HCT116 (cell line): ENCODE measurements at regions not wholly inside any gene's neighbourhood (a gene's known extent, or its start where the extent isn't known, plus 50 kb on each side); places are given as distances from the start of the nearest gene placed in this dataset.

Experiments
- CEBPB ChIP-seq: IDR thresholded peaks from 2 replicates; pipeline ENCODE4 v1.6.1; 2012; ENCODE audit warnings: low read depth
- EGR1 ChIP-seq: IDR thresholded peaks from 2 replicates; pipeline ENCODE4 v1.6.1; 2012; ENCODE audit warnings: low read depth
- EZH2 ChIP-seq: fragments of 200-600 bp; sonication (generic); IDR thresholded peaks from 2 replicates; pipeline ENCODE4 v1.6.1; 2017; ENCODE audit warnings: antibody characterized with exemption, mixed run types
- FOSL1 ChIP-seq: IDR thresholded peaks from 2 replicates; pipeline ENCODE4 v1.6.1; 2012; ENCODE audit warnings: low read depth
- JUND ChIP-seq: IDR thresholded peaks from 2 replicates; pipeline ENCODE4 v1.6.1; 2012
- POLR2A ChIP-seq: IDR thresholded peaks from 2 replicates; pipeline ENCODE4 v1.7.0; 2011; ENCODE audit warnings: borderline replicate concordance; ENCODE audit not compliant: insufficient read depth, insufficient read length; ENCODE audit errors: extremely low read depth
- SRF ChIP-seq: IDR thresholded peaks from 2 replicates; pipeline ENCODE4 v1.6.1; 2012; ENCODE audit warnings: low read depth
- ZFX ChIP-seq: fragments of 450-650 bp; IDR thresholded peaks from 2 replicates; pipeline ENCODE4 v1.6.1; 2017
- ZNF274 ChIP-seq: fragments of 200-500 bp; sonication (Bioruptor generic); IDR thresholded peaks from 2 replicates; pipeline ENCODE4 v1.6.1; 2014; ENCODE audit warnings: mild to moderate bottlenecking, low read depth, low read length, inconsistent platforms
- TF ChIP-seq, protein P1 (sequence below), 3 experiments: fragments of 200-600 bp in 1 of 3; sonication (generic) in 1 of 3; IDR thresholded peaks in 2 of 3; conservative IDR thresholded peaks in 1 of 3; 2 replicates each; pipeline ENCODE4 v1.5.1; 2012 to 2017; ENCODE audit warnings: low read depth in 2 of 3, low read length in 2 of 3, antibody characterized with exemption in 1 of 3, borderline replicate concordance in 1 of 3, control low read depth in 1 of 3, mild to moderate bottlenecking in 1 of 3, mixed read lengths in 1 of 3, mixed run types in 1 of 3, moderate library complexity in 1 of 3; ENCODE audit not compliant: insufficient read depth in 1 of 3
- TF ChIP-seq, protein P2 (sequence below): IDR thresholded peaks from 2 replicates; pipeline ENCODE4 v1.6.1; 2012
- TF ChIP-seq, protein P3 (sequence below): IDR thresholded peaks from 2 replicates; pipeline ENCODE4 v1.6.1; 2012
- TF ChIP-seq, protein P4 (sequence below): IDR thresholded peaks from 2 replicates; pipeline ENCODE4 v1.6.1; 2011; ENCODE audit warnings: mild to moderate bottlenecking, low read length, moderate library complexity; ENCODE audit not compliant: insufficient replicate concordance; ENCODE audit errors: extremely low read depth
- TF ChIP-seq, protein P5 (sequence below): IDR thresholded peaks from 2 replicates; pipeline ENCODE4 v1.6.1; 2012; ENCODE audit warnings: low read depth

DNA sequence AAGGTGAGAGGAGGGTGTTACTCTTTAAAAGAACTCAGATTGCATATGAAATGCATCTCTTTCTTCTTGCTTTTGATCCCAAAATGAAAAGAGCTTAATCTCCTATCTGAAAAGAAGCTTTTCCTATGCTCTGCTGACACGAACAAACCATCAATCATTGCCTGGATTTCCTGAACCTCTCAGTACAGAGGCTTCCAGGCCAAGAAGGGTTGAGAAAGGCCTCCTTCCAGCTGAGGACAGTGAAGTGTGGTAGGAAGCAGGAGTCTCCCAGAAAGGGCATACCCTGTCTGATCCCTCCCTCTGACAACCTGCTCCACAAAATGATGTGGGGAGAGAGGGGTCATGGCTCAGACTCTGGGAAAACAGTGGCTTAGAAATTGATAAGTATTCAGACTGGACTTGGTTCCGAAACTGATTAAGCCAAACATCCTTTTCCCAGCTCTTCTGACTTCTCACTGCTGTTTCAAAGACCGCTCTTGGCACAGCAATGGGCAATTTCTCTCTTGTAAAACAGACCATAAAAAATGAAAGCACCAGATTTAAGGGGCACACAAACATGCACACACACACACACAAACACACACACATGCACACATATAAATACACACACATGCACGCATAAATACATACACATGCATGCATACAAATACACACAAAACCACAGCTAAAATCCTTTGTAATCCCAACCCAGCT is 310.3 kb downstream of the SIPA1L2 start:
- TF ChIP-seq, protein P1, sequence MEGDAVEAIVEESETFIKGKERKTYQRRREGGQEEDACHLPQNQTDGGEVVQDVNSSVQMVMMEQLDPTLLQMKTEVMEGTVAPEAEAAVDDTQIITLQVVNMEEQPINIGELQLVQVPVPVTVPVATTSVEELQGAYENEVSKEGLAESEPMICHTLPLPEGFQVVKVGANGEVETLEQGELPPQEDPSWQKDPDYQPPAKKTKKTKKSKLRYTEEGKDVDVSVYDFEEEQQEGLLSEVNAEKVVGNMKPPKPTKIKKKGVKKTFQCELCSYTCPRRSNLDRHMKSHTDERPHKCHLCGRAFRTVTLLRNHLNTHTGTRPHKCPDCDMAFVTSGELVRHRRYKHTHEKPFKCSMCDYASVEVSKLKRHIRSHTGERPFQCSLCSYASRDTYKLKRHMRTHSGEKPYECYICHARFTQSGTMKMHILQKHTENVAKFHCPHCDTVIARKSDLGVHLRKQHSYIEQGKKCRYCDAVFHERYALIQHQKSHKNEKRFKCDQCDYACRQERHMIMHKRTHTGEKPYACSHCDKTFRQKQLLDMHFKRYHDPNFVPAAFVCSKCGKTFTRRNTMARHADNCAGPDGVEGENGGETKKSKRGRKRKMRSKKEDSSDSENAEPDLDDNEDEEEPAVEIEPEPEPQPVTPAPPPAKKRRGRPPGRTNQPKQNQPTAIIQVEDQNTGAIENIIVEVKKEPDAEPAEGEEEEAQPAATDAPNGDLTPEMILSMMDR (IDR thresholded peaks at IDR 0.05 in 2 of 3, conservative IDR thresholded peaks at IDR 0.05 in 1 of 3; ENCODE audit: borderline replicate concordance in 1 of 3, insufficient read depth in 1 of 3, low read depth in 2 of 3, low read length in 2 of 3) = no peak
- TF ChIP-seq ZFX (no peak), EGR1 (no peak), EZH2 (no peak), POLR2A (no peak), ZNF274 (no peak), JUND (no peak), CEBPB (no peak), FOSL1 (no peak), SRF (no peak)
- TF ChIP-seq, protein P2, sequence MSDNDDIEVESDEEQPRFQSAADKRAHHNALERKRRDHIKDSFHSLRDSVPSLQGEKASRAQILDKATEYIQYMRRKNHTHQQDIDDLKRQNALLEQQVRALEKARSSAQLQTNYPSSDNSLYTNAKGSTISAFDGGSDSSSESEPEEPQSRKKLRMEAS = no peak
- TF ChIP-seq, protein P3, sequence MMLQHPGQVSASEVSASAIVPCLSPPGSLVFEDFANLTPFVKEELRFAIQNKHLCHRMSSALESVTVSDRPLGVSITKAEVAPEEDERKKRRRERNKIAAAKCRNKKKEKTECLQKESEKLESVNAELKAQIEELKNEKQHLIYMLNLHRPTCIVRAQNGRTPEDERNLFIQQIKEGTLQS = no peak
- TF ChIP-seq, protein P4, sequence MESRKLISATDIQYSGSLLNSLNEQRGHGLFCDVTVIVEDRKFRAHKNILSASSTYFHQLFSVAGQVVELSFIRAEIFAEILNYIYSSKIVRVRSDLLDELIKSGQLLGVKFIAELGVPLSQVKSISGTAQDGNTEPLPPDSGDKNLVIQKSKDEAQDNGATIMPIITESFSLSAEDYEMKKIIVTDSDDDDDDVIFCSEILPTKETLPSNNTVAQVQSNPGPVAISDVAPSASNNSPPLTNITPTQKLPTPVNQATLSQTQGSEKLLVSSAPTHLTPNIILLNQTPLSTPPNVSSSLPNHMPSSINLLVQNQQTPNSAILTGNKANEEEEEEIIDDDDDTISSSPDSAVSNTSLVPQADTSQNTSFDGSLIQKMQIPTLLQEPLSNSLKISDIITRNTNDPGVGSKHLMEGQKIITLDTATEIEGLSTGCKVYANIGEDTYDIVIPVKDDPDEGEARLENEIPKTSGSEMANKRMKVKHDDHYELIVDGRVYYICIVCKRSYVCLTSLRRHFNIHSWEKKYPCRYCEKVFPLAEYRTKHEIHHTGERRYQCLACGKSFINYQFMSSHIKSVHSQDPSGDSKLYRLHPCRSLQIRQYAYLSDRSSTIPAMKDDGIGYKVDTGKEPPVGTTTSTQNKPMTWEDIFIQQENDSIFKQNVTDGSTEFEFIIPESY = no peak
- TF ChIP-seq, protein P5, sequence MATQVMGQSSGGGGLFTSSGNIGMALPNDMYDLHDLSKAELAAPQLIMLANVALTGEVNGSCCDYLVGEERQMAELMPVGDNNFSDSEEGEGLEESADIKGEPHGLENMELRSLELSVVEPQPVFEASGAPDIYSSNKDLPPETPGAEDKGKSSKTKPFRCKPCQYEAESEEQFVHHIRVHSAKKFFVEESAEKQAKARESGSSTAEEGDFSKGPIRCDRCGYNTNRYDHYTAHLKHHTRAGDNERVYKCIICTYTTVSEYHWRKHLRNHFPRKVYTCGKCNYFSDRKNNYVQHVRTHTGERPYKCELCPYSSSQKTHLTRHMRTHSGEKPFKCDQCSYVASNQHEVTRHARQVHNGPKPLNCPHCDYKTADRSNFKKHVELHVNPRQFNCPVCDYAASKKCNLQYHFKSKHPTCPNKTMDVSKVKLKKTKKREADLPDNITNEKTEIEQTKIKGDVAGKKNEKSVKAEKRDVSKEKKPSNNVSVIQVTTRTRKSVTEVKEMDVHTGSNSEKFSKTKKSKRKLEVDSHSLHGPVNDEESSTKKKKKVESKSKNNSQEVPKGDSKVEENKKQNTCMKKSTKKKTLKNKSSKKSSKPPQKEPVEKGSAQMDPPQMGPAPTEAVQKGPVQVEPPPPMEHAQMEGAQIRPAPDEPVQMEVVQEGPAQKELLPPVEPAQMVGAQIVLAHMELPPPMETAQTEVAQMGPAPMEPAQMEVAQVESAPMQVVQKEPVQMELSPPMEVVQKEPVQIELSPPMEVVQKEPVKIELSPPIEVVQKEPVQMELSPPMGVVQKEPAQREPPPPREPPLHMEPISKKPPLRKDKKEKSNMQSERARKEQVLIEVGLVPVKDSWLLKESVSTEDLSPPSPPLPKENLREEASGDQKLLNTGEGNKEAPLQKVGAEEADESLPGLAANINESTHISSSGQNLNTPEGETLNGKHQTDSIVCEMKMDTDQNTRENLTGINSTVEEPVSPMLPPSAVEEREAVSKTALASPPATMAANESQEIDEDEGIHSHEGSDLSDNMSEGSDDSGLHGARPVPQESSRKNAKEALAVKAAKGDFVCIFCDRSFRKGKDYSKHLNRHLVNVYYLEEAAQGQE = no peak
